Liver (tissue), 3 donors: ENCODE measurements at regions not wholly inside any gene's neighbourhood (a gene's known extent, or its start where the extent isn't known, plus 50 kb on each side); places are given as distances from the start of the nearest gene placed in this dataset.

Source experiments
- ATF3 ChIP-seq: IDR thresholded peaks from 2 replicates; pipeline ENCODE4 v1.6.1; 2016; ENCODE audit warnings: antibody characterized with exemption
- CTCF ChIP-seq: fragments of 150-350 bp; IDR thresholded peaks from 2 replicates; pipeline ENCODE4 v1.5.1; 2017; ENCODE audit warnings: improper control_type of control experiment, low read depth, low read length; ENCODE audit not compliant: missing input control
- EGR1 ChIP-seq, 2 donors: IDR thresholded peaks; 2 replicates each; pipeline ENCODE4 v1.6.1; 2016 to 2018; ENCODE audit warnings: antibody characterized with exemption in 2 of 2, low read depth in 2 of 2
- GABPA ChIP-seq, 2 donors: IDR thresholded peaks in 1 of 2; conservative IDR thresholded peaks in 1 of 2; 2 replicates each; pipeline ENCODE4 v1.6.1; 2016; ENCODE audit warnings: antibody characterized with exemption in 2 of 2, mild to moderate bottlenecking in 1 of 2, moderate library complexity in 1 of 2
- HNF4A ChIP-seq, 2 donors: conservative IDR thresholded peaks; 2 replicates each; pipeline ENCODE4 v1.6.1; 2016; ENCODE audit warnings: antibody characterized with exemption in 2 of 2, mild to moderate bottlenecking in 2 of 2
- JUND ChIP-seq, 2 donors: IDR thresholded peaks; 2 replicates each; pipeline ENCODE4 v1.6.1; 2016; ENCODE audit warnings: antibody characterized with exemption in 2 of 2
- MAX ChIP-seq: IDR thresholded peaks from 2 replicates; pipeline ENCODE4 v1.6.1; 2016; ENCODE audit warnings: antibody characterized with exemption
- RAD21 ChIP-seq, 2 donors: IDR thresholded peaks; 2 replicates each; pipeline ENCODE4 v1.6.1; 2016; ENCODE audit warnings: antibody characterized with exemption in 2 of 2, mild to moderate bottlenecking in 2 of 2
- REST ChIP-seq: IDR thresholded peaks from 2 replicates; pipeline ENCODE4 v1.6.1; 2016; ENCODE audit warnings: antibody characterized with exemption, mild to moderate bottlenecking
- RXRA ChIP-seq, 2 donors: IDR thresholded peaks; 2 replicates each; pipeline ENCODE4 v1.6.1; 2017 to 2018; ENCODE audit warnings: antibody characterized with exemption in 2 of 2, mild to moderate bottlenecking in 1 of 2
- SP1 ChIP-seq: IDR thresholded peaks from 2 replicates; pipeline ENCODE4 v1.6.1; 2018; ENCODE audit warnings: antibody characterized with exemption, mild to moderate bottlenecking
- TAF1 ChIP-seq: conservative IDR thresholded peaks from 2 replicates; pipeline ENCODE4 v1.6.1; 2016; ENCODE audit warnings: antibody characterized with exemption, mild to moderate bottlenecking
- YY1 ChIP-seq: IDR thresholded peaks from 2 replicates; pipeline ENCODE4 v1.6.1; 2016; ENCODE audit warnings: antibody characterized with exemption, mild to moderate bottlenecking
- donor health status: healthy.
- donor health status: healthy.

- TF ChIP-seq CTCF = no peak
- no peak for TF ChIP-seq TAF1
- no peak for TF ChIP-seq RXRA (IDR thresholded peaks at IDR 0.05)
- no peak for TF ChIP-seq SP1
- no peak for TF ChIP-seq REST
- TF ChIP-seq ATF3 = no peak
- no peak for TF ChIP-seq JUND (IDR thresholded peaks at IDR 0.05)
- no peak for TF ChIP-seq MAX
- TF ChIP-seq YY1 = no peak
- no peak for TF ChIP-seq GABPA (IDR thresholded peaks at IDR 0.05 in 1 of 2, conservative IDR thresholded peaks at IDR 0.05 in 1 of 2)
- TF ChIP-seq EGR1 (IDR thresholded peaks at IDR 0.05; ENCODE audit: low read depth in 2 of 2) = no peak
- no peak for TF ChIP-seq HNF4A (conservative IDR thresholded peaks at IDR 0.05)
- no peak for TF ChIP-seq RAD21 (IDR thresholded peaks at IDR 0.05)
Measured at GRCh38 chr4:181119186-181119585, 1124.0 kb upstream of the TENM3 start.
